Gastroesophageal sphincter (tissue), 3 donors: ENCODE measurements at regions not wholly inside any gene's neighbourhood (a gene's known extent, or its start where the extent isn't known, plus 50 kb on each side); places are given as distances from the start of the nearest gene placed in this dataset.

ENCODE experiments used
- POLR2A ChIP-seq, 2 donors: fragments of 450-650 bp; IDR thresholded peaks; one replicate each; pipeline ENCODE4 v1.6.1; 2017; ENCODE audit warnings: antibody characterized with exemption in 2 of 2, mild to moderate bottlenecking in 2 of 2, moderate library complexity in 1 of 2
- TF ChIP-seq, protein P1 (sequence below), 4 experiments: fragments of 200-600 bp in 2 of 4; fragments of 450-650 bp in 2 of 4; sonication (generic) in 1 of 4; IDR thresholded peaks; one replicate each; pipeline ENCODE4 v1.5.1; 2017 to 2019; ENCODE audit warnings: antibody characterized with exemption in 4 of 4, mild to moderate bottlenecking in 2 of 4, moderate library complexity in 2 of 4

DNA sequence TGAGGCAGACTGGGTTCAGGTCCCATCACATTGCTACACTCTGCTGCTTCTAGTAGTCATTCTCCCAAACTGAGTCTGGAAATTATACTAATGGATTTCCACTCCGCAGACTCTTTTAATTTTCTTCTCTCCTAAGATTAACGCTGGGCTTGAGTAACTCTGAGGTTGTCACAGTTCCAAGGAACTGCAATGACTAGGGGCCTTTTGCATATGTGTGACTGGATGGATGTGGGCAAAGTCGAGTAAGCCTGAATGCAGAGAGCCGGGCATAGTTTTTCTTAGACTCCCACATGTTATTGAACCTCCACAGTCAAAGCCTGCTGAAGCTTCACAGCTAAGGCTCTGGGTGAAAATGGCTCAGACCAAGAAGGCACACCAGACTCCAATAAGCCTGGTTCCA, 160.9 kb upstream of the PROX1 start:
- TF ChIP-seq POLR2A (IDR thresholded peaks at IDR 0.05) = no peak
- TF ChIP-seq, protein P1, sequence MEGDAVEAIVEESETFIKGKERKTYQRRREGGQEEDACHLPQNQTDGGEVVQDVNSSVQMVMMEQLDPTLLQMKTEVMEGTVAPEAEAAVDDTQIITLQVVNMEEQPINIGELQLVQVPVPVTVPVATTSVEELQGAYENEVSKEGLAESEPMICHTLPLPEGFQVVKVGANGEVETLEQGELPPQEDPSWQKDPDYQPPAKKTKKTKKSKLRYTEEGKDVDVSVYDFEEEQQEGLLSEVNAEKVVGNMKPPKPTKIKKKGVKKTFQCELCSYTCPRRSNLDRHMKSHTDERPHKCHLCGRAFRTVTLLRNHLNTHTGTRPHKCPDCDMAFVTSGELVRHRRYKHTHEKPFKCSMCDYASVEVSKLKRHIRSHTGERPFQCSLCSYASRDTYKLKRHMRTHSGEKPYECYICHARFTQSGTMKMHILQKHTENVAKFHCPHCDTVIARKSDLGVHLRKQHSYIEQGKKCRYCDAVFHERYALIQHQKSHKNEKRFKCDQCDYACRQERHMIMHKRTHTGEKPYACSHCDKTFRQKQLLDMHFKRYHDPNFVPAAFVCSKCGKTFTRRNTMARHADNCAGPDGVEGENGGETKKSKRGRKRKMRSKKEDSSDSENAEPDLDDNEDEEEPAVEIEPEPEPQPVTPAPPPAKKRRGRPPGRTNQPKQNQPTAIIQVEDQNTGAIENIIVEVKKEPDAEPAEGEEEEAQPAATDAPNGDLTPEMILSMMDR (IDR thresholded peaks at IDR 0.05) = no peak
